ENCODE measurements at regions not wholly inside any gene's neighbourhood (a gene's known extent, or its start where the extent isn't known, plus 50 kb on each side); places are given as distances from the start of the nearest gene placed in this dataset.

- TF ChIP-seq CTCF (IDR thresholded peaks at IDR 0.05; ENCODE audit: poor library complexity), result no peak
- TF ChIP-seq EZH2phosphoT487 (IDR thresholded peaks at IDR 0.05; ENCODE audit: low read depth, severe bottlenecking, unreplicated experiment), result no peak
- TF ChIP-seq EZH2 (IDR thresholded peaks at IDR 0.05; ENCODE audit: borderline replicate concordance), result no peak
Observed at GRCh38 chr2:191746346-191747169, 68.6 kb downstream of the NABP1 start.
